ENCODE measurements at regions not wholly inside any gene's neighbourhood (a gene's known extent, or its start where the extent isn't known, plus 50 kb on each side); places are given as distances from the start of the nearest gene placed in this dataset.

DNA sequence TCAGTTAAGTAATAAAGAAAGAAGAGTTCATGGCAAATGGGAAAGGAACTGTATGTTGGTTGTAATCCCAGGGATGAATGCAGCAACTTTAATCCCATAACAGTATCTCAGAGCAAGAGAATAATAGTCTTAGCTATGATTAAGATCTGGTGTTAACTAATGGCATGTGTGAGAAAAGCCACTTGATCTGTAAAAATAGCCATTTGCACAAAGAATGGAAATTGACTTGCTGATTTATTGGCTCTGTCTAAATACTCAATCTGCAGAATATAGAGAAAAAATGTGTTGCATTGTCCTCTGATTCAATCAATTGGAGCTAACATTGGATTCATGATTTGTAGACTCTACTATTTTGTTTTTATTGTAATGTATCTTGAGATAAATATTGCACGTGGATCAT is 987.0 kb downstream of the NSUN3 start:
- no peak for TF ChIP-seq POLR2A (IDR thresholded peaks at IDR 0.05)
- TF ChIP-seq, protein P1, sequence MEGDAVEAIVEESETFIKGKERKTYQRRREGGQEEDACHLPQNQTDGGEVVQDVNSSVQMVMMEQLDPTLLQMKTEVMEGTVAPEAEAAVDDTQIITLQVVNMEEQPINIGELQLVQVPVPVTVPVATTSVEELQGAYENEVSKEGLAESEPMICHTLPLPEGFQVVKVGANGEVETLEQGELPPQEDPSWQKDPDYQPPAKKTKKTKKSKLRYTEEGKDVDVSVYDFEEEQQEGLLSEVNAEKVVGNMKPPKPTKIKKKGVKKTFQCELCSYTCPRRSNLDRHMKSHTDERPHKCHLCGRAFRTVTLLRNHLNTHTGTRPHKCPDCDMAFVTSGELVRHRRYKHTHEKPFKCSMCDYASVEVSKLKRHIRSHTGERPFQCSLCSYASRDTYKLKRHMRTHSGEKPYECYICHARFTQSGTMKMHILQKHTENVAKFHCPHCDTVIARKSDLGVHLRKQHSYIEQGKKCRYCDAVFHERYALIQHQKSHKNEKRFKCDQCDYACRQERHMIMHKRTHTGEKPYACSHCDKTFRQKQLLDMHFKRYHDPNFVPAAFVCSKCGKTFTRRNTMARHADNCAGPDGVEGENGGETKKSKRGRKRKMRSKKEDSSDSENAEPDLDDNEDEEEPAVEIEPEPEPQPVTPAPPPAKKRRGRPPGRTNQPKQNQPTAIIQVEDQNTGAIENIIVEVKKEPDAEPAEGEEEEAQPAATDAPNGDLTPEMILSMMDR (IDR thresholded peaks at IDR 0.05): no peak
